K562 (cell line): ENCODE measurements at regions not wholly inside any gene's neighbourhood (a gene's known extent, or its start where the extent isn't known, plus 50 kb on each side); places are given as distances from the start of the nearest gene placed in this dataset.

Experiments
- ATAC-seq: fragments of 200-7000 bp; cut with Tn5 transposase; 3 replicates; pipeline ENCODE4 v1.9.1; 2020; ENCODE audit warnings: moderate library complexity
- BruUV-seq: library from RNA; stranded (reverse); fragments of 400-500 nt; replicated peaks from 2 replicates; lab custom pipeline; 2021; lab: Mats Ljungman, UMichigan
- CTCF ChIA-PET: fragments of 300-600 bp; formaldehyde crosslinking; extraction: SDS; loops from one replicate; lab custom pipeline; 2021; ENCODE audit warnings: low intra/inter-chr PET ratio; lab: Yijun Ruan, JAX
- POLR2A ChIA-PET: fragments of 300-600, 350-650 bp; sonication (Branson Sonifier 250); formaldehyde crosslinking; extraction: SDS; loops from one replicate; lab custom pipeline; 2021; ENCODE audit warnings: antibody characterized with exemption, inconsistent platforms; lab: Yijun Ruan, JAX
- DNase-seq, 4 experiments: peaks; one replicate each; pipeline versions ENCODE4 v3.0.0 to v3.0.0-alpha.2; 2011 to 2018; ENCODE audit warnings: low spot score in 3 of 4, mixed read lengths in 3 of 4; ENCODE audit errors: extremely low read depth in 1 of 4
- FAIRE-seq: peaks from 2 replicates; lab custom pipeline; 2011; peaks lifted over from hg19 to GRCh38; lab: Jason Lieb, UNC
- H2AFZ ChIP-seq: 2 replicates; pipeline ENCODE4 v1.6.0; 2011; ENCODE audit warnings: low read depth, low read length, control low read depth, inconsistent platforms
- H3K27ac ChIP-seq: fragments of 200-600 bp; 3 replicates; pipeline ENCODE4 v1.8.0; 2011; ENCODE audit warnings: low read depth, mild to moderate bottlenecking, control low read depth, inconsistent platforms, low read length, moderate library complexity, mixed read lengths; ENCODE audit errors: extremely low read depth
- H3K27me3 ChIP-seq, 2 experiments: fragments of 300-600 bp in 1 of 2; 2 replicates in 1 of 2; 3 replicates in 1 of 2; pipeline versions ENCODE4 v1.6.0 to v1.8.0; 2011; ENCODE audit warnings: inconsistent platforms in 2 of 2, low read length in 2 of 2, mild to moderate bottlenecking in 1 of 2, mixed read lengths in 1 of 2, moderate library complexity in 1 of 2; ENCODE audit not compliant: control insufficient read depth in 2 of 2, insufficient read depth in 2 of 2
- H3K36me3 ChIP-seq: fragments of 300-600 bp; 3 replicates; pipeline ENCODE4 v1.8.0; 2011; ENCODE audit warnings: mild to moderate bottlenecking, low read length, inconsistent platforms; ENCODE audit not compliant: control insufficient read depth, insufficient read depth
- H3K4me1 ChIP-seq, 2 experiments: fragments of 200-600 bp in 1 of 2; replicated peaks in 1 of 2; 2 replicates in 1 of 2; 3 replicates in 1 of 2; pipeline versions ENCODE4 v1.5.1 to v1.8.0; 2011; ENCODE audit warnings: inconsistent platforms in 2 of 2, low read length in 2 of 2, mild to moderate bottlenecking in 1 of 2, mixed read lengths in 1 of 2, moderate library complexity in 1 of 2; ENCODE audit not compliant: control insufficient read depth in 2 of 2, insufficient read depth in 2 of 2
- H3K4me2 ChIP-seq: 2 replicates; pipeline ENCODE4 v1.6.1; 2011; ENCODE audit warnings: low read length, control low read depth, inconsistent platforms, mixed read lengths; ENCODE audit not compliant: insufficient read depth
- H3K4me3 ChIP-seq: fragments of 200-600 bp; sonication (generic), shearing (Covaris generic); 2 replicates; pipeline ENCODE4 v1.5.1; 2016; ENCODE audit warnings: control low read depth, inconsistent platforms
- H3K79me2 ChIP-seq: fragments of 200-600 bp; 3 replicates; pipeline ENCODE4 v1.8.0; 2011; ENCODE audit warnings: low read length, inconsistent platforms; ENCODE audit not compliant: control insufficient read depth, insufficient read depth
- H3K9ac ChIP-seq, 2 experiments: 2 replicates each; pipeline versions ENCODE4 v1.6.0 to v1.6.1; 2011; ENCODE audit warnings: low read depth in 2 of 2, low read length in 2 of 2, control low read depth in 1 of 2, inconsistent platforms in 1 of 2, mild to moderate bottlenecking in 1 of 2, mixed read lengths in 1 of 2; ENCODE audit not compliant: insufficient read depth in 1 of 2
- H3K9me1 ChIP-seq: one replicate; pipeline ENCODE4 v1.6.0; 2011; ENCODE audit warnings: inconsistent platforms, mild to moderate bottlenecking, low read length, moderate library complexity; ENCODE audit not compliant: control insufficient read depth, insufficient read depth
- H3K9me3 ChIP-seq: replicated peaks from 2 replicates; pipeline ENCODE4 v1.5.1; 2011; ENCODE audit warnings: low read depth, low read length, inconsistent platforms; ENCODE audit not compliant: control insufficient read depth, insufficient read depth
- H4K20me1 ChIP-seq: replicated peaks from 2 replicates; pipeline ENCODE4 v1.6.1; 2011; ENCODE audit warnings: low read length, inconsistent platforms, mixed read lengths; ENCODE audit not compliant: control insufficient read depth, insufficient read depth
- DIDO1 ChIP-seq: fragments of 450-650 bp; IDR thresholded peaks from 2 replicates; pipeline ENCODE4 v1.6.1; 2016; ENCODE audit warnings: low read depth, missing biosample characterization, missing genetic modification characterization
- ESRRB ChIP-seq: fragments of 250-450 bp; sonication (Bioruptor Pico); IDR thresholded peaks from 2 replicates; pipeline ENCODE4 v1.5.0; 2020; ENCODE audit warnings: mild to moderate bottlenecking, moderate library complexity, borderline replicate concordance
- ZFP36 ChIP-seq: fragments of 150-350 bp; IDR thresholded peaks from 2 replicates; pipeline ENCODE4 v1.6.1; 2018; ENCODE audit warnings: low read length, low read depth; ENCODE audit not compliant: partially characterized antibody
- ZNF224 ChIP-seq: sonication (generic); formaldehyde crosslinking; IDR thresholded peaks from 2 replicates; pipeline ENCODE4 v1.8.0; 2022; ENCODE audit warnings: mild to moderate bottlenecking, missing genetic modification reagents
- ZNF518B ChIP-seq: fragments of 250-450 bp; sonication (Bioruptor Pico); IDR thresholded peaks from 2 replicates; pipeline ENCODE4 v1.5.0; 2021; ENCODE audit warnings: mild to moderate bottlenecking, moderate library complexity
- ZNF740 ChIP-seq, 3 experiments: fragments of 200-800 bp in 1 of 3; sonication (Bioruptor generic) in 1 of 3; sonication (generic) in 1 of 3; formaldehyde crosslinking in 1 of 3; IDR thresholded peaks; 2 replicates each; pipeline versions ENCODE4 v1.6.1 to v1.8.0; 2016 to 2022; ENCODE audit warnings: mild to moderate bottlenecking in 2 of 3, missing compliant biosample characterization in 2 of 3, missing genetic modification characterization in 2 of 3, missing genetic modification reagents in 1 of 3
- WGBS: fragments of 100-300 bp; shearing (Covaris generic); methylation state at CpG from one replicate; pipeline ENCODE4 v1.1.6; 2016; ENCODE audit warnings: low coverage, mixed read lengths; ENCODE audit not compliant: insufficient coverage; ENCODE audit errors: missing lambda C conversion rate; 5-methylcytosine and 5-hydroxymethylcytosine counted together
- in situ Hi-C: fragments of 300-500 bp; cut with MboI; formaldehyde crosslinking; loops from 4 replicates; pipeline ENCODE4 v1.15.0; 2018; ENCODE audit warnings: inconsistent platforms, mixed read lengths
- intact Hi-C: fragments of 100-400 bp; cut with micrococcal nuclease; formaldehyde crosslinking; loops from 2 replicates; pipeline ENCODE4 v1.14.2; 2022

DNA sequence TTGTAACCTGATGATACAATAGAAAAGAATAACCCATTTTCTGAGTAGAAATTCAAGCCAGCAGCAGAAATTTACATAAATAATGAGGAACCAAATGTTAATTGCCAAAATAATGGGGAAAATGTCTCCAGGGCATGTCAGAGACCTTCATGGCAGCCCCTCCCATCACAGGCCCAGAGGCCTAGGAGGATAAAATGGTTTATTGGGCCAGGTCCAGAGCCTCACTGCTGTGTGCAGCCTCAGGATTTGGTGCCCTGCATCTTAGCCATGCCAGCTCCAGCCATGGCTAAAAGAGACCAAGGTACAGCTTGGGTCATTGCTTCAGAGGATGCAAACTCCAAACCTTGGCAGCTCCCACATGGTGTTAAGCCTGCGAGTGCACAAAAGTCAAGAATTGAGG is 352.1 kb upstream of the MEIS2 start:
- CTCF ChIA-PET = no interaction called here
- Histone ChIP-seq H2AFZ (no peak overlapping the region), H3K9me1 (no peaks in the 10 kb centered on the region), H3K9me3 (peaks cover 2% of the 10 kb centered on the region; the same call in 1 of the 2 replicates), H4K20me1 (no peaks in the 10 kb centered on the region), H3K9ac (no peak overlapping the region), H3K79me2 (no peaks in the 10 kb centered on the region), H3K36me3 (no peaks in the 10 kb centered on the region), H3K27ac (no peak overlapping the region), H3K27me3 (no peaks in the 10 kb centered on the region), H3K4me2 (no peak overlapping the region), H3K4me1 (no peaks in the 10 kb centered on the region), H3K4me3 (no peak overlapping the region)
- in situ Hi-C loops (no loop called here), intact Hi-C loops (no loop called here)
- BruUV-seq = no TSS peak
- no peak for TF ChIP-seq ESRRB (CRISPR knock-in tag)
- peak; percentile 66 for TF ChIP-seq ZFP36
- TF ChIP-seq DIDO1 (tag) = no peak
- TF ChIP-seq ZNF224 (CRISPR knock-in tag) = no peak
- POLR2A ChIA-PET = no interaction called here
- 0% methylated on average over 1 of the region's 1 CpG for WGBS
- ATAC-seq = no peak
- no peak for FAIRE-seq
- no peak for DNase-seq

DNA sequence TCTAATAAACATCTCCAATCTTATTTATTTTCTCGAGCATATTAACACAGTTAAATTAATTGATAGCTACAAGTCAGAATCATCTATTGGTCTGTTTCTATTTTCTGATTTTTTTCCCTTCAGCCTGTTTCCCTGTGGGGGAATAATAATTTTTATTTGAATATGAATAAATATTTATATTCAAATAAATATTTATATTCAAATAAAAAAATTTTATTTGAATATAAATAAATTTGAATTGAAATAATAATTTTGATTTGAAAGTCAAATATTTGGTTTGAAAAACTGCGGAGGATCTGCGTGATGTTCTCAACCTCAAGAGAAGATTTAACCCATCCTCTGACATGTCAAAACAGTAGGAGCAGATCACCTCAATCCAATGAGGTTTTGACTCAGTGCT is 380.1 kb upstream of the MEIS2 start:
- no peak overlapping the region for H2AFZ ChIP-seq
- intact Hi-C loops (no loop called here), in situ Hi-C loops (no loop called here)
- no peak overlapping the region for H3K9ac ChIP-seq
- H3K4me2 ChIP-seq = no peak overlapping the region
- H3K79me2 ChIP-seq = no peaks in the 10 kb centered on the region
- H3K36me3 ChIP-seq = no peaks in the 10 kb centered on the region
- FAIRE-seq (no peak), DNase-seq (no peak), ATAC-seq (no peak)
- no peak overlapping the region for H3K27ac ChIP-seq
- H3K9me1 ChIP-seq = no peaks in the 10 kb centered on the region
- H3K27me3 ChIP-seq = no peaks in the 10 kb centered on the region
- BruUV-seq = no TSS peak
- TF ChIP-seq ZNF518B (no peak), ZNF740 (CRISPR knock-in tag; IDR thresholded peaks at IDR 0.05) (no peak), ZNF740 (tag; IDR thresholded peaks at IDR 0.05) (no peak)
- POLR2A ChIA-PET = interaction anchor here (0.5 kb wide), 1 partner anchor 264 kb away, joined by 3 read pairs; no protein-coding TSS in a partner anchor
- H3K9me3 ChIP-seq = no peaks in the 10 kb centered on the region
- H3K4me3 ChIP-seq = no peak overlapping the region
- H4K20me1 ChIP-seq = no peaks in the 10 kb centered on the region
- 3% methylated on average over 3 of the region's 3 CpGs for WGBS
- CTCF ChIA-PET = no interaction called here
- H3K4me1 ChIP-seq = no peaks in the 10 kb centered on the region
